PC-3 (cell line): ENCODE measurements at regions not wholly inside any gene's neighbourhood (a gene's known extent, or its start where the extent isn't known, plus 50 kb on each side); places are given as distances from the start of the nearest gene placed in this dataset.

Source experiments
- ATAC-seq: fragments of 200-7000 bp; cut with Tn5 transposase; 2 replicates; pipeline ENCODE4 v1.9.1; 2020; ENCODE audit warnings: mild to moderate bottlenecking, moderate library complexity
- BruUV-seq: library from RNA; stranded (reverse); fragments of 400-500 nt; replicated peaks from 2 replicates; lab custom pipeline; 2021; lab: Mats Ljungman, UMichigan
- CTCF ChIA-PET: fragments of 300-600 bp; sonication (Branson Sonifier 250); formaldehyde crosslinking; loops from one replicate; lab custom pipeline; 2022; ENCODE audit warnings: antibody characterized with exemption; lab: Charles Lee
- POLR2A ChIA-PET: fragments of 300-600 bp; sonication (Branson Sonifier 250); formaldehyde crosslinking; loops from one replicate; lab custom pipeline; 2022; ENCODE audit warnings: antibody characterized with exemption; ENCODE audit not compliant: unreplicated experiment; lab: Charles Lee
- DNase-seq: peaks from one replicate; pipeline ENCODE4 v3.0.0-alpha.2; 2015
- H2AFZ ChIP-seq: fragments of 300-600 bp; sonication (generic); 2 replicates; pipeline ENCODE4 v1.6.0; 2016; ENCODE audit warnings: antibody characterized with exemption, low read length
- H3F3A ChIP-seq: fragments of 300-600 bp; sonication (generic); one replicate; pipeline ENCODE4 v1.6.0; 2017; ENCODE audit warnings: antibody characterized with exemption, low read length, control low read depth, mild to moderate bottlenecking; ENCODE audit not compliant: unreplicated experiment
- H3K27ac ChIP-seq: fragments of 300-600 bp; sonication (generic); 2 replicates; pipeline ENCODE4 v1.5.1; 2016; ENCODE audit warnings: mild to moderate bottlenecking, low read length
- H3K27me3 ChIP-seq: fragments of 300-600 bp; sonication (generic); 2 replicates; pipeline ENCODE4 v1.6.1; 2016; ENCODE audit warnings: low read length, mixed read lengths
- H3K36me3 ChIP-seq: fragments of 300-600 bp; sonication (generic); 2 replicates; pipeline ENCODE4 v1.6.1; 2016; ENCODE audit warnings: low read depth, mixed run types, low read length, mixed read lengths
- H3K4me1 ChIP-seq: fragments of 300-600 bp; sonication (generic); 2 replicates; pipeline ENCODE4 v1.5.1; 2016; ENCODE audit warnings: low read length; ENCODE audit not compliant: insufficient read depth
- H3K4me2 ChIP-seq: fragments of 300-600 bp; sonication (generic); 2 replicates; pipeline ENCODE4 v1.6.0; 2016; ENCODE audit warnings: low read length
- H3K4me3 ChIP-seq: fragments of 300-600 bp; sonication (generic); 2 replicates; pipeline ENCODE4 v1.5.1; 2016; ENCODE audit warnings: mild to moderate bottlenecking, low read length, mixed read lengths
- H3K79me2 ChIP-seq: fragments of 300-600 bp; sonication (generic); 2 replicates; pipeline ENCODE4 v1.6.1; 2017; ENCODE audit warnings: low read length, mixed read lengths
- H3K9ac ChIP-seq: fragments of 300-600 bp; sonication (generic); 2 replicates; pipeline ENCODE4 v1.6.0; 2016; ENCODE audit warnings: mild to moderate bottlenecking, low read length
- H3K9me2 ChIP-seq: fragments of 300-600 bp; sonication (generic); replicated peaks from 2 replicates; pipeline ENCODE4 v1.6.1; 2016; ENCODE audit warnings: mixed run types, low read length, mixed read lengths
- H3K9me3 ChIP-seq: fragments of 300-600 bp; sonication (generic); 2 replicates; pipeline ENCODE4 v1.6.1; 2016; ENCODE audit warnings: low read length, mixed read lengths
- H4K20me1 ChIP-seq: fragments of 300-600 bp; sonication (generic); 2 replicates; pipeline ENCODE4 v1.6.1; 2016; ENCODE audit warnings: low read length, mixed read lengths
- CTCF ChIP-seq: fragments of 300-600 bp; sonication (generic); conservative IDR thresholded peaks from 2 replicates; pipeline ENCODE4 v1.5.1; 2017; ENCODE audit warnings: antibody characterized with exemption, low read depth, mild to moderate bottlenecking, low read length
- EZH2 ChIP-seq: fragments of 300-600 bp; sonication (generic); IDR thresholded peaks from one replicate; pipeline ENCODE4 v1.6.1; 2017; ENCODE audit warnings: antibody characterized with exemption, mild to moderate bottlenecking, low read length; ENCODE audit not compliant: unreplicated experiment
- EZH2phosphoT487 ChIP-seq: fragments of 300-600 bp; sonication (generic); IDR thresholded peaks from 2 replicates; pipeline ENCODE4 v1.6.1; 2018; ENCODE audit warnings: mild to moderate bottlenecking, antibody characterized with exemption, low read length, borderline replicate concordance
- intact Hi-C: fragments of 100-400 bp; cut with micrococcal nuclease; formaldehyde crosslinking; loops from 2 replicates; pipeline ENCODE4 v1.9.0; 2023

- no peaks in the 10 kb centered on the region for H3K36me3 ChIP-seq
- H3K27me3 ChIP-seq: no peaks in the 10 kb centered on the region
- DNase-seq: no peak
- H3K4me1 ChIP-seq: no peaks in the 10 kb centered on the region
- H3K79me2 ChIP-seq: no peaks in the 10 kb centered on the region
- H4K20me1 ChIP-seq: no peaks in the 10 kb centered on the region
- H3K9ac ChIP-seq: no peak overlapping the region
- H3K4me2 ChIP-seq: no peak overlapping the region
- no TSS peak for BruUV-seq
- no peak for ATAC-seq
- no peaks in the 10 kb centered on the region for H3K9me3 ChIP-seq
- intact Hi-C loops: no loop called here
- POLR2A ChIA-PET: no interaction called here
- no peak overlapping the region for H3K4me3 ChIP-seq
- CTCF ChIA-PET: no interaction called here
- no peak overlapping the region for H2AFZ ChIP-seq
- H3K27ac ChIP-seq: no peak overlapping the region
- no peaks in the 10 kb centered on the region for H3F3A ChIP-seq
- H3K9me2 ChIP-seq: no peaks in the 10 kb centered on the region
- no peak for TF ChIP-seq EZH2
- no peak for TF ChIP-seq CTCF
Measured at GRCh38 chr4:108320061-108320460, 151.3 kb upstream of the LEF1 start.

GRCh38 chr4:108317377-108317776 is 148.6 kb upstream of the LEF1 start:
- DNase-seq: no peak

GRCh38 chr4:108315694-108316093 is 147.0 kb upstream of the LEF1 start:
- ATAC-seq (no peak), DNase-seq (no peak)
- Histone ChIP-seq H3K4me1 (no peaks in the 10 kb centered on the region), H3K4me3 (no peak overlapping the region), H3K9me3 (no peaks in the 10 kb centered on the region), H3K9me2 (no peaks in the 10 kb centered on the region), H3F3A (no peaks in the 10 kb centered on the region), H3K9ac (no peak overlapping the region), H3K79me2 (no peaks in the 10 kb centered on the region), H3K27ac (no peak overlapping the region), H4K20me1 (no peaks in the 10 kb centered on the region), H3K4me2 (no peak overlapping the region), H2AFZ (no peak overlapping the region), H3K27me3 (0 out of 2 replicates have a peak, but pooled peaks cover 3% of the 10 kb centered on the region), H3K36me3 (no peaks in the 10 kb centered on the region)
- intact Hi-C loops: no loop called here
- no TSS peak for BruUV-seq
- TF ChIP-seq CTCF (no peak), EZH2phosphoT487 (no peak), EZH2 (no peak)
- CTCF ChIA-PET: no interaction called here
- POLR2A ChIA-PET: no interaction called here

More at GRCh38 chr4:108317377-108317776, 148.6 kb upstream of the LEF1 start:
- no peak overlapping the region for H3K4me3 ChIP-seq
- no peaks in the 10 kb centered on the region for H3K9me3 ChIP-seq
- no peaks in the 10 kb centered on the region for H3K4me1 ChIP-seq
- H3K79me2 ChIP-seq: no peaks in the 10 kb centered on the region
- no TSS peak for BruUV-seq
- CTCF ChIA-PET: no interaction called here
- H3K36me3 ChIP-seq: no peaks in the 10 kb centered on the region
- no peak overlapping the region for H3K27ac ChIP-seq
- H3F3A ChIP-seq: no peaks in the 10 kb centered on the region
- H3K9me2 ChIP-seq: no peaks in the 10 kb centered on the region
- TF ChIP-seq EZH2 (no peak), EZH2phosphoT487 (no peak), CTCF (no peak)
- no peak overlapping the region for H3K9ac ChIP-seq
- no peak for ATAC-seq
- no peak overlapping the region for H2AFZ ChIP-seq
- 0 out of 2 replicates have a peak, but pooled peaks cover 3% of the 10 kb centered on the region for H3K27me3 ChIP-seq
- intact Hi-C loops: no loop called here
- no peaks in the 10 kb centered on the region for H4K20me1 ChIP-seq
- no peak overlapping the region for H3K4me2 ChIP-seq
- POLR2A ChIA-PET: no interaction called here
